ENCODE measurements at regions not wholly inside any gene's neighbourhood (a gene's known extent, or its start where the extent isn't known, plus 50 kb on each side); places are given as distances from the start of the nearest gene placed in this dataset.

GRCh38 chr14:97212399-97212798, 415.2 kb downstream of the VRK1 start:
- no peaks in the 10 kb centered on the region for H3K27me3 ChIP-seq
- intact Hi-C loops (cut with DNase I; ENCODE audit: low total_unique reads): no loop called here
- H3K4me1 ChIP-seq: no peaks in the 10 kb centered on the region
- no peak overlapping the region for H3K4me3 ChIP-seq
- no peaks in the 10 kb centered on the region for H3K36me3 ChIP-seq
- no peak overlapping the region for H3K27ac ChIP-seq
- no peak for DNase-seq
- no peak for TF ChIP-seq CTCF (IDR thresholded peaks at IDR 0.05)
- H3K9me3 ChIP-seq: no peaks in the 10 kb centered on the region

- Histone ChIP-seq H3K9me3 (no peaks in the 10 kb centered on the region), H3K36me3 (no peaks in the 10 kb centered on the region), H3K4me3 (no peak overlapping the region), H3K27me3 (peaks cover 0 to 5% of the 10 kb centered on the region in 2 donors), H3K27ac (no peak overlapping the region), H3K4me1 (peaks cover 0 to 2% (median under 1%) of the 10 kb centered on the region in 4 donors)
- DNase-seq: no peak
- no peak for TF ChIP-seq CTCF (IDR thresholded peaks at IDR 0.05)
- intact Hi-C loops (cut with DNase I; ENCODE audit: low total_unique reads): no loop called here
Observed at GRCh38 chr14:97213720-97214119, 416.5 kb downstream of the VRK1 start.

GRCh38 chr14:97215263-97215969, 418.2 kb downstream of the VRK1 start:
- H3K4me3 ChIP-seq: no peak overlapping the region
- no peaks in the 10 kb centered on the region for H3K36me3 ChIP-seq
- no peak overlapping the region for H3K27ac ChIP-seq
- H3K9me3 ChIP-seq: no peaks in the 10 kb centered on the region
- intact Hi-C loops (cut with DNase I; ENCODE audit: low total_unique reads): no loop called here
- H3K27me3 ChIP-seq: peaks cover 0 to 21% of the 10 kb centered on the region in 2 donors
- peaks cover 0 to 12% (median 7%) of the 10 kb centered on the region in 4 donors for H3K4me1 ChIP-seq
- DNase-seq: no peak
- TF ChIP-seq CTCF (IDR thresholded peaks at IDR 0.05): no peak

- DNase-seq: no peak
- intact Hi-C loops (cut with DNase I; ENCODE audit: low total_unique reads): no loop called here
- Histone ChIP-seq H3K36me3 (no peaks in the 10 kb centered on the region), H3K4me1 (peaks cover 0 to 12% (median 7%) of the 10 kb centered on the region in 4 donors), H3K27me3 (peaks cover 0 to 26% of the 10 kb centered on the region in 2 donors), H3K4me3 (no peak overlapping the region), H3K9me3 (no peaks in the 10 kb centered on the region), H3K27ac (no peak overlapping the region)
- TF ChIP-seq CTCF (IDR thresholded peaks at IDR 0.05): no peak
Observed at GRCh38 chr14:97217111-97217885, 420.1 kb downstream of the VRK1 start.

GRCh38 chr14:97218274-97218673, 421.1 kb downstream of the VRK1 start:
- no peaks in the 10 kb centered on the region for H3K36me3 ChIP-seq
- H3K4me3 ChIP-seq: no peak overlapping the region
- intact Hi-C loops (cut with DNase I; ENCODE audit: low total_unique reads): no loop called here
- no peak for DNase-seq
- no peak for TF ChIP-seq CTCF (IDR thresholded peaks at IDR 0.05)
- peaks cover 0 to 12% (median 7%) of the 10 kb centered on the region in 4 donors for H3K4me1 ChIP-seq
- no peak overlapping the region for H3K27ac ChIP-seq
- H3K27me3 ChIP-seq: peaks cover 0 to 26% of the 10 kb centered on the region in 2 donors
- H3K9me3 ChIP-seq: no peaks in the 10 kb centered on the region
